Testis (tissue), 2 donors: ENCODE measurements at regions not wholly inside any gene's neighbourhood (a gene's known extent, or its start where the extent isn't known, plus 50 kb on each side); places are given as distances from the start of the nearest gene placed in this dataset.

Experiments
- POLR2A ChIP-seq: fragments of 450-650 bp; IDR thresholded peaks from one replicate; pipeline ENCODE4 v1.6.1; 2017; ENCODE audit warnings: antibody characterized with exemption, mild to moderate bottlenecking, moderate library complexity
- TF ChIP-seq, protein P1 (sequence below), 3 experiments: fragments of 450-650 bp in 2 of 3; fragments of 200-600 bp in 1 of 3; sonication (generic) in 1 of 3; IDR thresholded peaks; one replicate each; pipeline ENCODE4 v1.5.1; 2016 to 2019; ENCODE audit warnings: antibody characterized with exemption in 3 of 3, mild to moderate bottlenecking in 2 of 3, moderate library complexity in 1 of 3

DNA sequence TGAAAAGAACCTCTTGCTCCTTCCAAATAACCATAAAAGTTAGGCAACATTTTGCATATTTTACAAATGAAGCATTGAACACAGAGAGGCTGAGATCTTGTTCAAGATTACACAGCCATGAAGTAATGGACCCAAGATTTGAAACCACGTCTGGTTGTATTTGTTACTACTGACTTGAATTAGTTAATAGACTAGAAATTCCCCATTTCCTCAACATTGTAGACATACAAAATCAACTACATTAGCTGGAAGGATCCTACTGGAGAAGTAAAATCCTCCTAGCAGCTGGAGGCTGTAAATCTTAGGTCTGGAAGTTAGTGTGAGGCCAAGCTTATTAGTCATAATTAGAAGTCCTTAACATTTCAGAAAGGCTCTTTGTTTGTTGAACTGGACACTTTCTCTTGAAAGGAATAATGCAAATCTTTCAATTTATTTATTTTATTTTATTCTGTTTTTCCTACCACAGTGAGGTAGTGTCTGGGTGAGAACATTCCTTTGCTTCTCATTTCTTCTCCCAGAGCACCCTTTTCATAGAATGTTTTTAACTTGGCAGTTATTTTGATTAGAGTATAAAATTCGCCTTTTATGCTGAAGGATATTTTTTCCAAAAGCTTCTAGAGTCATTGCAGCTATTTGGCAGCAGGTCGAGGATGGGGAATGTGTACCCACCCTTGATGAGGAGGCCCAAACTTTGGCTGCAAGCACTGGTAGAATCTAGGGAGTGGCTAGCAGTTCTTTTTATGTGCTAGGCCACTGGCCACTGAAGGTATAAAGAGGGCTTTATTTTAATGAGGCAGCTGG is 62.0 kb upstream of the CLNK start:
- TF ChIP-seq, protein P1, sequence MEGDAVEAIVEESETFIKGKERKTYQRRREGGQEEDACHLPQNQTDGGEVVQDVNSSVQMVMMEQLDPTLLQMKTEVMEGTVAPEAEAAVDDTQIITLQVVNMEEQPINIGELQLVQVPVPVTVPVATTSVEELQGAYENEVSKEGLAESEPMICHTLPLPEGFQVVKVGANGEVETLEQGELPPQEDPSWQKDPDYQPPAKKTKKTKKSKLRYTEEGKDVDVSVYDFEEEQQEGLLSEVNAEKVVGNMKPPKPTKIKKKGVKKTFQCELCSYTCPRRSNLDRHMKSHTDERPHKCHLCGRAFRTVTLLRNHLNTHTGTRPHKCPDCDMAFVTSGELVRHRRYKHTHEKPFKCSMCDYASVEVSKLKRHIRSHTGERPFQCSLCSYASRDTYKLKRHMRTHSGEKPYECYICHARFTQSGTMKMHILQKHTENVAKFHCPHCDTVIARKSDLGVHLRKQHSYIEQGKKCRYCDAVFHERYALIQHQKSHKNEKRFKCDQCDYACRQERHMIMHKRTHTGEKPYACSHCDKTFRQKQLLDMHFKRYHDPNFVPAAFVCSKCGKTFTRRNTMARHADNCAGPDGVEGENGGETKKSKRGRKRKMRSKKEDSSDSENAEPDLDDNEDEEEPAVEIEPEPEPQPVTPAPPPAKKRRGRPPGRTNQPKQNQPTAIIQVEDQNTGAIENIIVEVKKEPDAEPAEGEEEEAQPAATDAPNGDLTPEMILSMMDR (IDR thresholded peaks at IDR 0.05), result no peak
- no peak for TF ChIP-seq POLR2A
